ENCODE measurements at regions not wholly inside any gene's neighbourhood (a gene's known extent, or its start where the extent isn't known, plus 50 kb on each side); places are given as distances from the start of the nearest gene placed in this dataset.

- 95% methylated on average over 12 of the region's 16 CpGs for WGBS (ENCODE audit: insufficient coverage)
Observed at GRCh38 chr12:87171356-87171755, 857.8 kb downstream of the C12orf50 start.

GRCh38 chr12:87169010-87169409 lies 860.2 kb downstream of the C12orf50 start:
- no peaks in the 10 kb centered on the region for H4K20me1 ChIP-seq (ENCODE audit: insufficient read depth, low read length)
- H3K4me3 ChIP-seq (replicated peaks in 1 of 3; ENCODE audit: low read depth in 2 of 3, low read length in 3 of 3) = no peak overlapping the region
- no peak overlapping the region for H3K9ac ChIP-seq (ENCODE audit: insufficient read depth, low read length, poor library complexity, severe bottlenecking)
- H3K9me3 Mint-ChIP-seq = peaks cover 10 to 20% (median 12%) of the 10 kb centered on the region in 7 donors
- H3K36me3 ChIP-seq (replicated peaks in 1 of 2; ENCODE audit: control insufficient read depth in 1 of 2, insufficient read depth in 2 of 2, low read length in 2 of 2) = no peaks in the 10 kb centered on the region
- H3K36me3 Mint-ChIP-seq = no peaks in the 10 kb centered on the region
- no peak overlapping the region for H3K27ac Mint-ChIP-seq
- no peaks in the 10 kb centered on the region for H3K4me1 ChIP-seq (ENCODE audit: control insufficient read depth in 1 of 2, insufficient read depth in 2 of 2, low read length in 2 of 2)
- H3K4me2 ChIP-seq (replicated peaks; ENCODE audit: extremely low read depth, low read length, poor library complexity, severe bottlenecking) = no peak overlapping the region
- H2AFZ ChIP-seq (ENCODE audit: insufficient read depth, low read depth, low read length, poor library complexity, severe bottlenecking) = no peak overlapping the region
- no peak overlapping the region for H3K4me3 Mint-ChIP-seq
- peaks cover 19 to 31% of the 10 kb centered on the region in 2 donors for H3K9me3 ChIP-seq (replicated peaks in 1 of 2; ENCODE audit: control insufficient read depth in 1 of 2, insufficient read depth in 1 of 2, low read length in 2 of 2)
- H3K79me2 ChIP-seq (ENCODE audit: insufficient read depth, low read length) = no peaks in the 10 kb centered on the region
- intact Hi-C loops (cut with micrococcal nuclease) = no loop called here
- no peaks in the 10 kb centered on the region for H3K4me1 Mint-ChIP-seq
- no peak for DNase-seq
- H3K27ac ChIP-seq (ENCODE audit: low read depth in 1 of 2, low read length in 2 of 2) = no peak overlapping the region
- TF ChIP-seq CTCF (IDR thresholded peaks at IDR 0.05) = no peak
- H3K27me3 ChIP-seq (ENCODE audit: control insufficient read depth in 2 of 2, insufficient read depth in 2 of 2, low read length in 2 of 2) = no peaks in the 10 kb centered on the region
- no peaks in the 10 kb centered on the region for H3K27me3 Mint-ChIP-seq (ENCODE audit: low read depth in 3 of 3)

More at GRCh38 chr12:87171356-87171755, 857.8 kb downstream of the C12orf50 start:
- Mint-ChIP-seq H3K27me3 (ENCODE audit: low read depth in 3 of 3) (no peaks in the 10 kb centered on the region), H3K9me3 (peaks cover 1 to 16% (median 7%) of the 10 kb centered on the region in 7 donors), H3K4me3 (no peak overlapping the region), H3K27ac (no peak overlapping the region), H3K36me3 (no peaks in the 10 kb centered on the region), H3K4me1 (no peaks in the 10 kb centered on the region)
- H3K27ac ChIP-seq (ENCODE audit: low read depth in 1 of 2, low read length in 2 of 2) = no peak overlapping the region
- no peaks in the 10 kb centered on the region for H3K27me3 ChIP-seq (ENCODE audit: control insufficient read depth in 2 of 2, insufficient read depth in 2 of 2, low read length in 2 of 2)
- H3K36me3 ChIP-seq (replicated peaks in 1 of 2; ENCODE audit: control insufficient read depth in 1 of 2, insufficient read depth in 2 of 2, low read length in 2 of 2) = no peaks in the 10 kb centered on the region
- no peaks in the 10 kb centered on the region for H3K79me2 ChIP-seq (ENCODE audit: insufficient read depth, low read length)
- H3K4me2 ChIP-seq (replicated peaks; ENCODE audit: extremely low read depth, low read length, poor library complexity, severe bottlenecking) = no peak overlapping the region
- H3K4me1 ChIP-seq (ENCODE audit: control insufficient read depth in 1 of 2, insufficient read depth in 2 of 2, low read length in 2 of 2) = no peaks in the 10 kb centered on the region
- TF ChIP-seq CTCF (IDR thresholded peaks at IDR 0.05) = no peak
- H3K9me3 ChIP-seq (replicated peaks in 1 of 2; ENCODE audit: control insufficient read depth in 1 of 2, insufficient read depth in 1 of 2, low read length in 2 of 2) = peaks cover 10 to 16% of the 10 kb centered on the region in 2 donors
- no peak overlapping the region for H2AFZ ChIP-seq (ENCODE audit: insufficient read depth, low read depth, low read length, poor library complexity, severe bottlenecking)
- no peak overlapping the region for H3K9ac ChIP-seq (ENCODE audit: insufficient read depth, low read length, poor library complexity, severe bottlenecking)
- no peaks in the 10 kb centered on the region for H4K20me1 ChIP-seq (ENCODE audit: insufficient read depth, low read length)
- intact Hi-C loops (cut with micrococcal nuclease) = no loop called here
- H3K4me3 ChIP-seq (replicated peaks in 1 of 3; ENCODE audit: low read depth in 2 of 3, low read length in 3 of 3) = no peak overlapping the region
- no peak for DNase-seq

Measured in CD14-positive monocyte (primary cell).